ENCODE measurements at regions not wholly inside any gene's neighbourhood (a gene's known extent, or its start where the extent isn't known, plus 50 kb on each side); places are given as distances from the start of the nearest gene placed in this dataset.

DNA sequence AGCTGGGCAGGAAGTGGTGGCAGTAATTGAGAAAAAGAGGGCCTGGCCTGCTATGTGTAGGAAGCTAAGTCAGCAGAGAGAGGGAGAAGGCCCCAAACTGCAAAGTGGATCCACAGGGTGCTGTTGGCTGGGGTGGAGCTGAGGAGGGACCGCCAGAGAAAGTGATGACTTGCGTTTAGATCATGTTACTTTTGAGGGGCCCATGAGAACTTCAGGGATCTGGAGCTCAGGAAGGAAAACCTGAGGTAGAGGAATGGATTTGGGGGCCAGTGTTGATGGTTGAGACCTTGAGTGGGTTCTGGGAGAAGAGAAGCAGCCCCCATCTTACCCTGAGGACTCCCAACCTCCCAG is 155.5 kb downstream of the MRPL14 start:
- Mint-ChIP-seq H3K4me3 (no peak overlapping the region), H3K4me1 (no peaks in the 10 kb centered on the region), H3K27ac (no peak overlapping the region), H3K27me3 (peaks cover 48% of the 10 kb centered on the region), H3K9me3 (ENCODE audit: insufficient read depth) (peaks cover 2% of the 10 kb centered on the region)
- H3K4me2 ChIP-seq (replicated peaks; ENCODE audit: low read depth, low read length, poor library complexity, severe bottlenecking) = no peak overlapping the region
- H3K27me3 ChIP-seq (replicated peaks in 1 of 4; ENCODE audit: control extremely low read depth in 1 of 4, control insufficient read depth in 3 of 4, insufficient read depth in 4 of 4, low read length in 3 of 4) = peaks cover 0 to 12% (median 6%) of the 10 kb centered on the region in 4 experiments
- ChIA-PET CTCF (no interaction called here), POLR2A (no interaction called here)
- H2AFZ ChIP-seq (ENCODE audit: insufficient read depth, low read depth, low read length, poor library complexity, severe bottlenecking) = no peak overlapping the region
- TF ChIP-seq EZH2 (IDR thresholded peaks at IDR 0.05; ENCODE audit: borderline replicate concordance, insufficient read depth, low read depth, low read length, poor library complexity, severe bottlenecking) = no peak
- TF ChIP-seq, protein P1, sequence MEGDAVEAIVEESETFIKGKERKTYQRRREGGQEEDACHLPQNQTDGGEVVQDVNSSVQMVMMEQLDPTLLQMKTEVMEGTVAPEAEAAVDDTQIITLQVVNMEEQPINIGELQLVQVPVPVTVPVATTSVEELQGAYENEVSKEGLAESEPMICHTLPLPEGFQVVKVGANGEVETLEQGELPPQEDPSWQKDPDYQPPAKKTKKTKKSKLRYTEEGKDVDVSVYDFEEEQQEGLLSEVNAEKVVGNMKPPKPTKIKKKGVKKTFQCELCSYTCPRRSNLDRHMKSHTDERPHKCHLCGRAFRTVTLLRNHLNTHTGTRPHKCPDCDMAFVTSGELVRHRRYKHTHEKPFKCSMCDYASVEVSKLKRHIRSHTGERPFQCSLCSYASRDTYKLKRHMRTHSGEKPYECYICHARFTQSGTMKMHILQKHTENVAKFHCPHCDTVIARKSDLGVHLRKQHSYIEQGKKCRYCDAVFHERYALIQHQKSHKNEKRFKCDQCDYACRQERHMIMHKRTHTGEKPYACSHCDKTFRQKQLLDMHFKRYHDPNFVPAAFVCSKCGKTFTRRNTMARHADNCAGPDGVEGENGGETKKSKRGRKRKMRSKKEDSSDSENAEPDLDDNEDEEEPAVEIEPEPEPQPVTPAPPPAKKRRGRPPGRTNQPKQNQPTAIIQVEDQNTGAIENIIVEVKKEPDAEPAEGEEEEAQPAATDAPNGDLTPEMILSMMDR (IDR thresholded peaks at IDR 0.05) = no peak
- intact Hi-C loops (cut with micrococcal nuclease) = no loop called here
- H3K4me3 ChIP-seq (ENCODE audit: control extremely low read depth in 1 of 5, extremely low read depth in 1 of 5, insufficient read depth in 1 of 5, low read depth in 2 of 5, low read length in 4 of 5) = no peak overlapping the region
- DNase-seq (no peak), ATAC-seq (ENCODE audit: low read depth) (no peak)
- no peaks in the 10 kb centered on the region for H3K79me2 ChIP-seq (ENCODE audit: control insufficient read depth, insufficient read depth, low read length)
- no peak overlapping the region for H3K9ac ChIP-seq (ENCODE audit: low read length)
- H3K9me3 ChIP-seq (ENCODE audit: control extremely low read depth in 1 of 3, control insufficient read depth in 2 of 3, insufficient read depth in 1 of 3, low read length in 2 of 3) = peaks cover 0 to 7% (median 3%) of the 10 kb centered on the region in 3 donors
- no peaks in the 10 kb centered on the region for H3K4me1 ChIP-seq (ENCODE audit: control insufficient read depth in 2 of 2, insufficient read depth in 2 of 2, low read length in 2 of 2)
- H4K20me1 ChIP-seq (ENCODE audit: control insufficient read depth, insufficient read depth, low read length, poor library complexity, severe bottlenecking) = no peaks in the 10 kb centered on the region
- no peaks in the 10 kb centered on the region for H3K36me3 ChIP-seq (replicated peaks in 1 of 2; ENCODE audit: control extremely low read depth in 1 of 2, control insufficient read depth in 1 of 2, extremely low read depth in 1 of 2, insufficient read depth in 2 of 2, low read length in 1 of 2)
- 90% methylated on average over 2 of the region's 2 CpGs for WGBS (ENCODE audit: insufficient coverage)
- no peak overlapping the region for H3K27ac ChIP-seq (ENCODE audit: low read length in 2 of 2)

DNA sequence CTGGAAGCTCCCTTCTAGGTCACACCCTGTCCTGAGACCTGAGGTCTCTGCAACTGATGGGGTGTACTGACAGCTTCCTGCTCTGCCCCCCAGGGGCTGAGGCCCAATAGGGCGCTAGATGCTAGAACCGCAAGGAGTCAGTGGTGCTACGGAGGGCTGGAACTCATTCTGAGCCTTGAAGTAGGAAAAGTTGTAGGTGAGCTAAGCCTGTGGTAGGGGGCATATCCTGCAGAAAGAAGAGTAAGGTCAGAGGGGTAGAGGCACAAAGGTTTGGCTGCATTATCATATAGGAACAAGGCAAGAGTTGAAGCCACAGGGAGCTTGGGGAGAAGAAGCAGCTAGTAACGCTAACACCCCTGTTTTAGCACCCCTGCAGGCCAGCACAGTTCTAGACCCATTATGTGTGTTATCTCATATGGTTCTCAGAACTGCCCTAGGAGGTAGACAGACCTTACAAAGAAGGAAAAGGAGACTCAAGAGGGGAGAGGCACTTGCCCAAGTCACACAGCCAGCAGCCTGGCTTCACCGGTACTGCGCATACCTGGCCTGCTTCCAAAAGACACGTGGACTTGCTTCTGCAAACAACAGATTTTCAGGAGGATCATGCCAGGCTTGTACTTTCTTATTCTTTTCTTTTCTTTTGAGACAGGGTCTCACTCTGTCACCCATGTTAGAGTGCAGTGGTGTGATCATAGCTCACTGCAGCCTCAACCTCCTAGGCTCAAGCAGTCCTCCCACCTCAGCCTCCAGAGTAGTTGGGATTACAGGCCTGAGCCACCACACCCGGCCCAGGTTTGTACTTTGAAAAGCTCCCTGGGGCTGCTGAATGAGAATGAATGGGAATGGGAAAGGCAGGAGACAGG is 156.1 kb downstream of the MRPL14 start:
- Histone ChIP-seq H3K4me2 (replicated peaks; ENCODE audit: low read depth, low read length, poor library complexity, severe bottlenecking) (no peak overlapping the region), H3K4me1 (ENCODE audit: control insufficient read depth in 2 of 2, insufficient read depth in 2 of 2, low read length in 2 of 2) (no peaks in the 10 kb centered on the region), H3K27me3 (replicated peaks in 1 of 4; ENCODE audit: control extremely low read depth in 1 of 4, control insufficient read depth in 3 of 4, insufficient read depth in 4 of 4, low read length in 3 of 4) (peaks cover 0 to 12% (median 7%) of the 10 kb centered on the region in 4 experiments), H3K27ac (ENCODE audit: low read length in 2 of 2) (no peak overlapping the region), H3K79me2 (ENCODE audit: control insufficient read depth, insufficient read depth, low read length) (no peaks in the 10 kb centered on the region), H2AFZ (ENCODE audit: insufficient read depth, low read depth, low read length, poor library complexity, severe bottlenecking) (no peak overlapping the region), H3K9ac (ENCODE audit: low read length) (no peak overlapping the region), H3K9me3 (ENCODE audit: control extremely low read depth in 1 of 3, control insufficient read depth in 2 of 3, insufficient read depth in 1 of 3, low read length in 2 of 3) (peaks cover 0 to 5% (median 3%) of the 10 kb centered on the region in 3 donors), H4K20me1 (ENCODE audit: control insufficient read depth, insufficient read depth, low read length, poor library complexity, severe bottlenecking) (no peaks in the 10 kb centered on the region), H3K4me3 (ENCODE audit: control extremely low read depth in 1 of 5, extremely low read depth in 1 of 5, insufficient read depth in 1 of 5, low read depth in 2 of 5, low read length in 4 of 5) (no peak overlapping the region), H3K36me3 (replicated peaks in 1 of 2; ENCODE audit: control extremely low read depth in 1 of 2, control insufficient read depth in 1 of 2, extremely low read depth in 1 of 2, insufficient read depth in 2 of 2, low read length in 1 of 2) (no peaks in the 10 kb centered on the region)
- DNase-seq = no peak
- no peak overlapping the region for H3K4me3 Mint-ChIP-seq
- H3K4me1 Mint-ChIP-seq = no peaks in the 10 kb centered on the region
- no peak for ATAC-seq (ENCODE audit: low read depth)
- intact Hi-C loops (cut with micrococcal nuclease) = no loop called here
- ChIA-PET CTCF (no interaction called here), POLR2A (no interaction called here)
- no peaks in the 10 kb centered on the region for H3K9me3 Mint-ChIP-seq (ENCODE audit: insufficient read depth)
- 86% methylated on average over 7 of the region's 8 CpGs for WGBS (ENCODE audit: insufficient coverage)
- peaks cover 49% of the 10 kb centered on the region for H3K27me3 Mint-ChIP-seq
- TF ChIP-seq EZH2 (IDR thresholded peaks at IDR 0.05; ENCODE audit: borderline replicate concordance, insufficient read depth, low read depth, low read length, poor library complexity, severe bottlenecking) = no peak
- TF ChIP-seq, protein P1 (IDR thresholded peaks at IDR 0.05) = no peak
- no peak overlapping the region for H3K27ac Mint-ChIP-seq

Data from B cell (primary cell).